WTC11 (cell line): ENCODE measurements at regions not wholly inside any gene's neighbourhood (a gene's known extent, or its start where the extent isn't known, plus 50 kb on each side); places are given as distances from the start of the nearest gene placed in this dataset.

Experiments
- ATAC-seq: fragments of 200-7000 bp; cut with Tn5 transposase; 2 replicates; pipeline ENCODE4 v1.10.0; 2021; ENCODE audit warnings: mild to moderate bottlenecking, moderate library complexity
- CTCF ChIA-PET: fragments of 300-600 bp; sonication (Branson Sonifier 250); formaldehyde crosslinking; loops from one replicate; lab custom pipeline; 2021; ENCODE audit warnings: antibody characterized with exemption; lab: Charles Lee
- POLR2A ChIA-PET: fragments of 350-600 bp; sonication (Branson Sonifier 250); formaldehyde crosslinking; loops from one replicate; lab custom pipeline; 2021; ENCODE audit warnings: antibody characterized with exemption; lab: Charles Lee
- DNase-seq: peaks from one replicate; pipeline ENCODE4 v3.0.0; 2021; ENCODE audit warnings: low spot score
- H3K27ac Mint-ChIP-seq: 2 replicates; pipeline ENCODE4 v1.8.0; 2021; ENCODE audit warnings: mixed read lengths
- H3K27me3 Mint-ChIP-seq: 2 replicates; pipeline ENCODE4 v1.8.0; 2021; ENCODE audit warnings: low read depth, mild to moderate bottlenecking, moderate library complexity, mixed read lengths
- H3K36me3 Mint-ChIP-seq: 2 replicates; pipeline ENCODE4 v1.8.0; 2021; ENCODE audit warnings: mixed read lengths
- H3K4me1 Mint-ChIP-seq: 2 replicates; pipeline ENCODE4 v1.8.0; 2022; ENCODE audit warnings: mixed read lengths
- H3K4me3 Mint-ChIP-seq: 2 replicates; pipeline ENCODE4 v1.8.0; 2021; ENCODE audit warnings: mild to moderate bottlenecking, moderate library complexity, mixed read lengths
- H3K9me3 Mint-ChIP-seq: 2 replicates; pipeline ENCODE4 v1.8.0; 2021; ENCODE audit warnings: mixed read lengths
- GRHL2 ChIP-seq: fragments of 250-450 bp; sonication (Bioruptor Pico); IDR thresholded peaks from 2 replicates; pipeline ENCODE4 v1.8.0; 2022; ENCODE audit warnings: mild to moderate bottlenecking, moderate library complexity; ENCODE audit not compliant: insufficient replicate concordance, severe bottlenecking
- OVOL2 ChIP-seq: fragments of 250-450 bp; sonication (Bioruptor Pico); IDR thresholded peaks from 2 replicates; pipeline ENCODE4 v1.9.0; 2021; ENCODE audit warnings: mild to moderate bottlenecking, borderline replicate concordance
- ZBTB21 ChIP-seq: sonication (generic); formaldehyde crosslinking; IDR thresholded peaks from 2 replicates; pipeline ENCODE4 v1.8.1; 2023; ENCODE audit warnings: mild to moderate bottlenecking, missing genetic modification reagents, borderline replicate concordance
- TF ChIP-seq, protein P1 (sequence below): sonication (generic); formaldehyde crosslinking; IDR thresholded peaks from 2 replicates; pipeline ENCODE4 v1.8.1; 2022; ENCODE audit warnings: missing genetic modification reagents, borderline replicate concordance
- TF ChIP-seq, protein P2 (sequence below): fragments of 250-450 bp; sonication (Bioruptor Pico); IDR thresholded peaks from 2 replicates; pipeline ENCODE4 v1.9.0; 2021; ENCODE audit warnings: mild to moderate bottlenecking
- TF ChIP-seq, protein P3 (sequence below): fragments of 250-450 bp; sonication (Bioruptor Pico); IDR thresholded peaks from 2 replicates; pipeline ENCODE4 v1.9.0; 2021; ENCODE audit warnings: mild to moderate bottlenecking, borderline replicate concordance
- TF ChIP-seq, protein P4 (sequence below): fragments of 250-450 bp; sonication (Bioruptor Pico); IDR thresholded peaks from 2 replicates; pipeline ENCODE4 v2.1.2; 2022; ENCODE audit warnings: mild to moderate bottlenecking, moderate library complexity

DNA sequence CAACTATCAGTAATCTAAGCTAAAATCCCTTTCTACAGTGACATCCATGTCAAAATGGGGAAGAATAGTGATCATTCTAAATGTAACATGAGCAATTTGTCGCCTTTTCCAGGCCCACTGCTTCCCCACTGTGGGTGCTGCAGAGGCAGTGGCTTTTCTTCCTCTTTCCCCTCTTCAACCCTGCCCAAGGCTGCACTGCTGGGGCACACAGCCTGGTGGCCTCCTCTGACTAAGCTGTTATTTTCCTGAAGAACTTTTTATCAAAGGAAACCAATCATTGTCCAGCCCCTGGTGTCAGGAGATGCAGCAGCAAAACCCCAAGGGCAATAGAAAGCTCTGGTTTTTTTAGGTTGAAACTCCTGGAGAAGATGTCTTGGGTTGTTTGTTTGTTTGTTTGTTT, 117.6 kb upstream of the KLF7 start (continued):
- TF ChIP-seq, protein P1, sequence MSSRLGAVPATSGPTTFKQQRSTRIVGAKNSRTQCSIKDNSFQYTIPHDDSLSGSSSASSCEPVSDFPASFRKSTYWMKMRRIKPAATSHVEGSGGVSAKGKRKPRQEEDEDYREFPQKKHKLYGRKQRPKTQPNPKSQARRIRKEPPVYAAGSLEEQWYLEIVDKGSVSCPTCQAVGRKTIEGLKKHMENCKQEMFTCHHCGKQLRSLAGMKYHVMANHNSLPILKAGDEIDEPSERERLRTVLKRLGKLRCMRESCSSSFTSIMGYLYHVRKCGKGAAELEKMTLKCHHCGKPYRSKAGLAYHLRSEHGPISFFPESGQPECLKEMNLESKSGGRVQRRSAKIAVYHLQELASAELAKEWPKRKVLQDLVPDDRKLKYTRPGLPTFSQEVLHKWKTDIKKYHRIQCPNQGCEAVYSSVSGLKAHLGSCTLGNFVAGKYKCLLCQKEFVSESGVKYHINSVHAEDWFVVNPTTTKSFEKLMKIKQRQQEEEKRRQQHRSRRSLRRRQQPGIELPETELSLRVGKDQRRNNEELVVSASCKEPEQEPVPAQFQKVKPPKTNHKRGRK (CRISPR knock-in tag), result no peak
- TF ChIP-seq ZBTB21 (CRISPR knock-in tag), result no peak
- TF ChIP-seq GRHL2 (CRISPR knock-in tag), result no peak

DNA sequence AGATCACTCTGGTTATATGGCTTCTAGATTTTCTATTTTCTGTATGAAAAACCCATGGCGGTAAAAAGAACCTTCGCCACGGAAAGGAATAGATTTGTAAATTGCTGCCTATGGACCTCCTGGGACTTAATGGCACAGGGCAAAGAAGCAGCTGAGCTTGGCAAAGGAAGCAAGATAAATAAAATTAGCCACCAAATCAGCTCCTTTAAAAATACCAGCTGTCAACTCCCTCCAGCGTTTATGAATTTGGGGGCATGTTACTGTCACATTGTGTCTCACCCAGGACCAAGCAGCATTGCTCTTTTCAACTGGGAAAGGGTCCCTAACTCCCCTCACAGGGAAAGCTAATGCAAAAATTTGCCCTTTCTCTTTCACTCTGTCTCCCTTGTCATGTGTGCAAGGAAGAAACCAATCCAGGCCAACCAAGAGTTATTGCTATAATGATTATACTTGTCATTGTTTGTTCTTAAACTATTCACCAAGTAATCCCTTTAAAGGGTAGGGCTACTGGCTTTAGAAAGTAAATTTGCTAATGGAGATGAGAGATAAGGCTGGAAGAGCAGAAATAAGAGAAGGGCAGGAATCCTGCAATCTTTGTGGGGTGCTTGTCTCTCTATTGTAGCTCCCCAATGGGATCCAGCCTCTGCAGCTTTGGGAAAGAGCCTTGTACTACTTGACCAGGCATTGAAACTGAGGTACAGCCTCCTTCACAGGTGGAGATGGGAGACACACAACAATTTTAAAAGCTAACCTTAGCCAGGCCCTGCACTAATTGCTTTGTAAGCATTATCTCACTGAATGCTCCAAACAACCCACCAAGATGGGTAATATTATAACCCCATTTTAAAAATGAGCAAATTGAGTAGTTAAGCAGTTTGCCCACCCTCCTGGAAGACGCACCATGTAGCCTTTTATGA, 119.1 kb upstream of the KLF7 start:
- POLR2A ChIA-PET, result interaction anchor here (1.2 kb wide), 1 partner anchor 119 kb away, joined by 3 read pairs; the partner anchor contains the start of gene KLF7
- no peak overlapping the region for H3K4me3 Mint-ChIP-seq
- no peak for ATAC-seq
- no peaks in the 10 kb centered on the region for H3K36me3 Mint-ChIP-seq
- H3K27me3 Mint-ChIP-seq, result no peaks in the 10 kb centered on the region
- no peak for DNase-seq
- CTCF ChIA-PET, result interaction anchor here (1.4 kb wide), 1 partner anchor 56 kb away, joined by 4 read pairs; no protein-coding TSS in a partner anchor
- H3K4me1 Mint-ChIP-seq, result peaks cover 35% of the 10 kb centered on the region
- TF ChIP-seq, protein P2, sequence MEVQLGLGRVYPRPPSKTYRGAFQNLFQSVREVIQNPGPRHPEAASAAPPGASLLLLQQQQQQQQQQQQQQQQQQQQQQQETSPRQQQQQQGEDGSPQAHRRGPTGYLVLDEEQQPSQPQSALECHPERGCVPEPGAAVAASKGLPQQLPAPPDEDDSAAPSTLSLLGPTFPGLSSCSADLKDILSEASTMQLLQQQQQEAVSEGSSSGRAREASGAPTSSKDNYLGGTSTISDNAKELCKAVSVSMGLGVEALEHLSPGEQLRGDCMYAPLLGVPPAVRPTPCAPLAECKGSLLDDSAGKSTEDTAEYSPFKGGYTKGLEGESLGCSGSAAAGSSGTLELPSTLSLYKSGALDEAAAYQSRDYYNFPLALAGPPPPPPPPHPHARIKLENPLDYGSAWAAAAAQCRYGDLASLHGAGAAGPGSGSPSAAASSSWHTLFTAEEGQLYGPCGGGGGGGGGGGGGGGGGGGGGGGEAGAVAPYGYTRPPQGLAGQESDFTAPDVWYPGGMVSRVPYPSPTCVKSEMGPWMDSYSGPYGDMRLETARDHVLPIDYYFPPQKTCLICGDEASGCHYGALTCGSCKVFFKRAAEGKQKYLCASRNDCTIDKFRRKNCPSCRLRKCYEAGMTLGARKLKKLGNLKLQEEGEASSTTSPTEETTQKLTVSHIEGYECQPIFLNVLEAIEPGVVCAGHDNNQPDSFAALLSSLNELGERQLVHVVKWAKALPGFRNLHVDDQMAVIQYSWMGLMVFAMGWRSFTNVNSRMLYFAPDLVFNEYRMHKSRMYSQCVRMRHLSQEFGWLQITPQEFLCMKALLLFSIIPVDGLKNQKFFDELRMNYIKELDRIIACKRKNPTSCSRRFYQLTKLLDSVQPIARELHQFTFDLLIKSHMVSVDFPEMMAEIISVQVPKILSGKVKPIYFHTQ, result no peak
- no peak overlapping the region for H3K27ac Mint-ChIP-seq
- peaks cover 7% of the 10 kb centered on the region for H3K9me3 Mint-ChIP-seq

DNA sequence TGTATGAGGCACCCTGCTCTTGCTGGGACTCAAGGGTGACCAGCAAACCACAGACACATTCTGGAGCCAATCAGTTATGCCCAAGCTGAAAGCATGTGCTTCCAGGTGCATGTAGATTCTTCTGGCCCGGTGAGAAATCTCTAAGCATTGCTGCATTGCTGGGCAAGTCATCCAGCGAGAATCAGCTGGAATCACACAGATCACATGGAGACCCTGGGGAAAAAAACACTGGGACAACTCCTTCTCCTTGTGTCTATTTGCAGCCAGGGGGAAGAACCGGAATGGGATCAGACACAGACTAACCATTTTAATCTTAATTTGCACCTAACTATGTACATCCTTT, 119.7 kb upstream of the KLF7 start:
- Mint-ChIP-seq H3K4me1 (peaks cover 36% of the 10 kb centered on the region), H3K27me3 (no peaks in the 10 kb centered on the region), H3K36me3 (no peaks in the 10 kb centered on the region), H3K27ac (no peak overlapping the region), H3K4me3 (no peak overlapping the region)
- ATAC-seq (no peak), DNase-seq (no peak)
- ChIA-PET CTCF (interaction anchor here (1.4 kb wide), 1 partner anchor 56 kb away, joined by 4 read pairs; no protein-coding TSS in a partner anchor), POLR2A (interaction anchor here (1.2 kb wide), 1 partner anchor 120 kb away, joined by 3 read pairs; the partner anchor contains the start of gene KLF7)
- TF ChIP-seq, protein P3, sequence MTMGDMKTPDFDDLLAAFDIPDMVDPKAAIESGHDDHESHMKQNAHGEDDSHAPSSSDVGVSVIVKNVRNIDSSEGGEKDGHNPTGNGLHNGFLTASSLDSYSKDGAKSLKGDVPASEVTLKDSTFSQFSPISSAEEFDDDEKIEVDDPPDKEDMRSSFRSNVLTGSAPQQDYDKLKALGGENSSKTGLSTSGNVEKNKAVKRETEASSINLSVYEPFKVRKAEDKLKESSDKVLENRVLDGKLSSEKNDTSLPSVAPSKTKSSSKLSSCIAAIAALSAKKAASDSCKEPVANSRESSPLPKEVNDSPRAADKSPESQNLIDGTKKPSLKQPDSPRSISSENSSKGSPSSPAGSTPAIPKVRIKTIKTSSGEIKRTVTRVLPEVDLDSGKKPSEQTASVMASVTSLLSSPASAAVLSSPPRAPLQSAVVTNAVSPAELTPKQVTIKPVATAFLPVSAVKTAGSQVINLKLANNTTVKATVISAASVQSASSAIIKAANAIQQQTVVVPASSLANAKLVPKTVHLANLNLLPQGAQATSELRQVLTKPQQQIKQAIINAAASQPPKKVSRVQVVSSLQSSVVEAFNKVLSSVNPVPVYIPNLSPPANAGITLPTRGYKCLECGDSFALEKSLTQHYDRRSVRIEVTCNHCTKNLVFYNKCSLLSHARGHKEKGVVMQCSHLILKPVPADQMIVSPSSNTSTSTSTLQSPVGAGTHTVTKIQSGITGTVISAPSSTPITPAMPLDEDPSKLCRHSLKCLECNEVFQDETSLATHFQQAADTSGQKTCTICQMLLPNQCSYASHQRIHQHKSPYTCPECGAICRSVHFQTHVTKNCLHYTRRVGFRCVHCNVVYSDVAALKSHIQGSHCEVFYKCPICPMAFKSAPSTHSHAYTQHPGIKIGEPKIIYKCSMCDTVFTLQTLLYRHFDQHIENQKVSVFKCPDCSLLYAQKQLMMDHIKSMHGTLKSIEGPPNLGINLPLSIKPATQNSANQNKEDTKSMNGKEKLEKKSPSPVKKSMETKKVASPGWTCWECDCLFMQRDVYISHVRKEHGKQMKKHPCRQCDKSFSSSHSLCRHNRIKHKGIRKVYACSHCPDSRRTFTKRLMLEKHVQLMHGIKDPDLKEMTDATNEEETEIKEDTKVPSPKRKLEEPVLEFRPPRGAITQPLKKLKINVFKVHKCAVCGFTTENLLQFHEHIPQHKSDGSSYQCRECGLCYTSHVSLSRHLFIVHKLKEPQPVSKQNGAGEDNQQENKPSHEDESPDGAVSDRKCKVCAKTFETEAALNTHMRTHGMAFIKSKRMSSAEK (CRISPR knock-in tag), result no peak
- TF ChIP-seq OVOL2, result no peak
- TF ChIP-seq, protein P4, sequence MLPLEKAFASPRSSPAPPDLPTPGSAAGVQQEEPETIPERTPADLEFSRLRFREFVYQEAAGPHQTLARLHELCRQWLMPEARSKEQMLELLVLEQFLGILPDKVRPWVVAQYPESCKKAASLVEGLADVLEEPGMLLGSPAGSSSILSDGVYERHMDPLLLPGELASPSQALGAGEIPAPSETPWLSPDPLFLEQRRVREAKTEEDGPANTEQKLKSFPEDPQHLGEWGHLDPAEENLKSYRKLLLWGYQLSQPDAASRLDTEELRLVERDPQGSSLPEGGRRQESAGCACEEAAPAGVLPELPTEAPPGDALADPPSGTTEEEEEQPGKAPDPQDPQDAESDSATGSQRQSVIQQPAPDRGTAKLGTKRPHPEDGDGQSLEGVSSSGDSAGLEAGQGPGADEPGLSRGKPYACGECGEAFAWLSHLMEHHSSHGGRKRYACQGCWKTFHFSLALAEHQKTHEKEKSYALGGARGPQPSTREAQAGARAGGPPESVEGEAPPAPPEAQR (CRISPR knock-in tag), result no peak
- TF ChIP-seq, all 79 proteins: peak for 0
- peaks cover 7% of the 10 kb centered on the region for H3K9me3 Mint-ChIP-seq
